Activated B cell treated with CpG ODN at 0.5 μM for 24 hours (primary cell): ENCODE measurements at regions not wholly inside any gene's neighbourhood (a gene's known extent, or its start where the extent isn't known, plus 50 kb on each side); places are given as distances from the start of the nearest gene placed in this dataset.
"Not testable (repeated sequence)": the region's sequence is repeated elsewhere in the genome, so short reads cannot be mapped to it uniquely, and the experiment has no call there.

Experiments
- ATAC-seq: fragments of 200-7000 bp; cut with Tn5 transposase; one replicate; pipeline ENCODE4 v1.10.0; 2021; ENCODE audit warnings: low read depth, mild to moderate bottlenecking, moderate library complexity
- CTCF ChIA-PET: fragments of 350-600 bp; sonication (Branson Sonifier 250); formaldehyde crosslinking; loops from one replicate; lab custom pipeline; 2021; ENCODE audit warnings: antibody characterized with exemption; lab: Charles Lee
- POLR2A ChIA-PET: fragments of 350-600 bp; sonication (Branson Sonifier 250); formaldehyde crosslinking; loops from one replicate; lab custom pipeline; 2021; ENCODE audit warnings: antibody characterized with exemption; lab: Charles Lee
- DNase-seq: peaks from one replicate; pipeline ENCODE4 v3.0.0; 2022
- H3K27ac Mint-ChIP-seq: one replicate; pipeline ENCODE4 v1.8.0; 2020; ENCODE audit warnings: mixed read lengths
- H3K27me3 Mint-ChIP-seq: one replicate; pipeline ENCODE4 v1.8.0; 2021; ENCODE audit warnings: mixed read lengths
- H3K36me3 Mint-ChIP-seq: one replicate; pipeline ENCODE4 v1.8.0; 2021; ENCODE audit warnings: low read depth, mixed read lengths
- H3K4me1 Mint-ChIP-seq: one replicate; pipeline ENCODE4 v1.8.0; 2021; ENCODE audit warnings: mixed read lengths
- H3K4me3 Mint-ChIP-seq: one replicate; pipeline ENCODE4 v1.8.0; 2020; ENCODE audit warnings: mild to moderate bottlenecking, mixed read lengths
- H3K9me3 Mint-ChIP-seq: one replicate; pipeline ENCODE4 v1.8.0; 2020; ENCODE audit warnings: mixed read lengths
- CTCF ChIP-seq: fragments of 200-600 bp; IDR thresholded peaks from one replicate; pipeline ENCODE4 v1.8.0; 2022; ENCODE audit warnings: antibody characterized with exemption, mild to moderate bottlenecking
- intact Hi-C: fragments of 100-400 bp; cut with micrococcal nuclease; formaldehyde crosslinking; loops from one replicate; pipeline ENCODE4 v1.15.1; 2024

DNA sequence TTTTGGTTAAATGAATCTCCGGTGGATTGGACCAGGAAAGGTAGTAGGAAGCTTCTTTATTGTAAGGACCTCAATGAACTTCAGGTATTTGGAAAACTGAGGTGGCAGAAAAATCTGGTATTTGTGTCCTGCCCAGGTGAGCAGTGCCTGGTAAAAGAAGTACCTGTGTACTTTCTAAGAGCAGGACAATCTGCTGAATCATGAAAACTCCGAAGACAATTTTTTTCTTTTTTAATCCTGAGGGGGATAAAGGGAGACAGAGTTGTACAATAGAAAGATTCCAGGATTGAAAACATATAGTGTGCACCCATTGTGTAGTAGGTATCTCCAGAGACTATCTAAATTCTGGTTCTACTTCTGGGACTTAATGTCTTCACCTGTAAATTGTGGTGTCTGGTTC is 191.8 kb upstream of the SPOPL start:
- intact Hi-C loops = no loop called here
- DNase-seq (no peak), ATAC-seq (no peak)
- Mint-ChIP-seq H3K9me3 (peaks cover 4% of the 10 kb centered on the region), H3K36me3 (no peaks in the 10 kb centered on the region), H3K27me3 (no peaks in the 10 kb centered on the region), H3K4me1 (no peaks in the 10 kb centered on the region), H3K4me3 (no peak overlapping the region), H3K27ac (no peak overlapping the region)
- TF ChIP-seq CTCF = no peak
- CTCF ChIA-PET = interaction anchor here (0.7 kb wide), 1 partner anchor 35 kb away, joined by 3 read pairs; no protein-coding TSS in a partner anchor
- POLR2A ChIA-PET = no interaction called here

DNA sequence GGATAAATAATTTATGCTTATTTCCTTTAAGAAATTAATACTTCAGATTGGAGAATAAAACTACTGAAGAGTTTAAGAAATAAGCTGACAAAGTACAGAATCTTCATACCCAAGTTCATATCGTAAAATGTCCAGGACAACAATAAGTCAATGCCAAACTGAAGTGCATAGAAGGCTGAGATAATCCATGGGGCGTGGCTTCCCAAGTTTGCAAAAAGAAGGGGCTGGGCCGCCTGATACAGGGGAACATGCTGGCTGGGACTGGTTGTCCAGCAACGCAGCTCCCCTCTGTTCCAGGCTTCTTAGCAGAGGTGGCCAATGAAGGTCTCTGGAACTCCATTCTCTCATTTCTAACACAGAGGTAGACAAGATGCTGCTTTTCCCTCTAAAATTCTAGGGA is 189.5 kb upstream of the SPOPL start:
- intact Hi-C loops = no loop called here
- ChIA-PET CTCF (no interaction called here), POLR2A (no interaction called here)
- Mint-ChIP-seq H3K27me3 (no peaks in the 10 kb centered on the region), H3K9me3 (peaks cover 9% of the 10 kb centered on the region), H3K27ac (no peak overlapping the region), H3K36me3 (no peaks in the 10 kb centered on the region), H3K4me1 (no peaks in the 10 kb centered on the region), H3K4me3 (no peak overlapping the region)
- no peak for DNase-seq
- ATAC-seq = no peak
- TF ChIP-seq CTCF = no peak

- H3K4me1 Mint-ChIP-seq, POLR2A ChIA-PET, intact Hi-C loops, H3K27ac Mint-ChIP-seq, H3K9me3 Mint-ChIP-seq, H3K36me3 Mint-ChIP-seq, CTCF ChIA-PET, ATAC-seq, H3K27me3 Mint-ChIP-seq, H3K4me3 Mint-ChIP-seq, DNase-seq: not testable (repeated sequence)
Observed at GRCh38 chr2:138315619-138316018, 186.0 kb upstream of the SPOPL start.

GRCh38 chr2:138319616-138320015 is 182.0 kb upstream of the SPOPL start:
- no peaks in the 10 kb centered on the region for H3K27me3 Mint-ChIP-seq
- H3K36me3 Mint-ChIP-seq = no peaks in the 10 kb centered on the region
- H3K9me3 Mint-ChIP-seq = peaks cover 9% of the 10 kb centered on the region
- peaks cover 5% of the 10 kb centered on the region for H3K4me1 Mint-ChIP-seq
- POLR2A ChIA-PET = no interaction called here
- DNase-seq (no peak), ATAC-seq (no peak)
- H3K27ac Mint-ChIP-seq = no peak overlapping the region
- no peak overlapping the region for H3K4me3 Mint-ChIP-seq
- intact Hi-C loops = no loop called here
- CTCF ChIA-PET = no interaction called here
- TF ChIP-seq CTCF = no peak

DNA sequence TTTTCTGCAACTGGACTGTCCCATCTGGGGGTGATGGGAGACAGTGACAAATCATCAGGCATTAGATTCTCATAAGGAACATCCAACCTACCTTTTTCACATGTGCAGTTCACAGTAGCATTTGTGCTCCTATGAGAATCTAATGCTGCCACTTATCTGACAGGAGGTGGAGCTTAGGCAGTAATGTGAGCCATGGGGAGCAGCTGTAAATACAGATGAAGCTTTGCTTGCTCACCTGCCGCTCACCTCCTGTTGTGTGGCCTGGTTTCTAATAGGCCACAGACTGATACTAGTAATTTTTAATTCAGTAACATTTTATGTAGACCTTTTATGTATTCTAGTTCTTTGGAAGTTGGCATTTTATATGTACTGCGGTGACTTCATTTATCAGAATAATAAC is 180.1 kb upstream of the SPOPL start:
- no peaks in the 10 kb centered on the region for H3K27me3 Mint-ChIP-seq
- H3K4me3 Mint-ChIP-seq = no peak overlapping the region
- intact Hi-C loops = no loop called here
- no peaks in the 10 kb centered on the region for H3K9me3 Mint-ChIP-seq
- ATAC-seq (no peak), DNase-seq (no peak)
- ChIA-PET CTCF (no interaction called here), POLR2A (no interaction called here)
- no peak for TF ChIP-seq CTCF
- no peak overlapping the region for H3K27ac Mint-ChIP-seq
- no peaks in the 10 kb centered on the region for H3K36me3 Mint-ChIP-seq
- H3K4me1 Mint-ChIP-seq = peaks cover 5% of the 10 kb centered on the region

GRCh38 chr2:138323382-138324067 is 178.0 kb upstream of the SPOPL start:
- no peak overlapping the region for H3K27ac Mint-ChIP-seq
- ATAC-seq = no peak
- TF ChIP-seq CTCF = no peak

More at GRCh38 chr2:138323382-138324067, 178.0 kb upstream of the SPOPL start:
- POLR2A ChIA-PET = no interaction called here
- Mint-ChIP-seq H3K27me3 (no peaks in the 10 kb centered on the region), H3K9me3 (no peaks in the 10 kb centered on the region), H3K4me1 (peaks cover 4% of the 10 kb centered on the region), H3K4me3 (no peak overlapping the region), H3K36me3 (no peaks in the 10 kb centered on the region)
- no peak for DNase-seq
- CTCF ChIA-PET = no interaction called here
- intact Hi-C loops = no loop called here
